ENCODE measurements at regions not wholly inside any gene's neighbourhood (a gene's known extent, or its start where the extent isn't known, plus 50 kb on each side); places are given as distances from the start of the nearest gene placed in this dataset.

- TF ChIP-seq BACH2 (CRISPR knock-in tag; IDR thresholded peaks at IDR 0.05; ENCODE audit: borderline replicate concordance) = no peak
- TF ChIP-seq CREB5 (CRISPR knock-in tag; IDR thresholded peaks at IDR 0.05; ENCODE audit: low read depth) = no peak
- TF ChIP-seq PPARA (CRISPR knock-in tag; IDR thresholded peaks at IDR 0.05; ENCODE audit: borderline replicate concordance) = no peak
- TF ChIP-seq RARB (CRISPR knock-in tag; IDR thresholded peaks at IDR 0.05) = no peak
- no peak for TF ChIP-seq TOX (CRISPR knock-in tag; IDR thresholded peaks at IDR 0.05; ENCODE audit: borderline replicate concordance)
- TF ChIP-seq ZC3H10 (CRISPR knock-in tag; IDR thresholded peaks at IDR 0.05) = no peak
- no peak for TF ChIP-seq TSHZ2 (CRISPR knock-in tag; IDR thresholded peaks at IDR 0.05)
- TF ChIP-seq ZFP30 (CRISPR knock-in tag; IDR thresholded peaks at IDR 0.05) = no peak
These were observed 1388.9 kb downstream of the C4orf33 start for GRCh38 chr4:130484826-130485225.
